ENCODE measurements at regions not wholly inside any gene's neighbourhood (a gene's known extent, or its start where the extent isn't known, plus 50 kb on each side); places are given as distances from the start of the nearest gene placed in this dataset.

- H3K9ac ChIP-seq (ENCODE audit: low read length): no peak overlapping the region
- no peaks in the 10 kb centered on the region for H3K36me3 ChIP-seq (ENCODE audit: control insufficient read depth in 1 of 2, insufficient read depth in 2 of 2, low read length in 2 of 2)
- no peak overlapping the region for H3K4me3 ChIP-seq (replicated peaks in 1 of 2; ENCODE audit: low read depth in 1 of 2, low read length in 2 of 2)
- no peak overlapping the region for H3K27ac ChIP-seq (ENCODE audit: low read depth, low read length)
- H3K79me2 ChIP-seq (ENCODE audit: insufficient read depth, low read length): no peaks in the 10 kb centered on the region
- intact Hi-C loops (cut with micrococcal nuclease): no loop called here
- no peaks in the 10 kb centered on the region; a peak in 1 of 4 replicates for H3K4me1 ChIP-seq (ENCODE audit: control insufficient read depth in 1 of 2, insufficient read depth in 2 of 2, low read length in 2 of 2)
- DNase-seq (ENCODE audit: low read depth, low spot score) (no peak), ATAC-seq (no peak)
- CTCF ChIA-PET: no interaction called here
- no peaks in the 10 kb centered on the region for H4K20me1 ChIP-seq (ENCODE audit: insufficient read depth)
- no peaks in the 10 kb centered on the region for H3K27me3 ChIP-seq (ENCODE audit: insufficient read depth, low read length)
- no peaks in the 10 kb centered on the region for H3K9me2 ChIP-seq (ENCODE audit: insufficient read depth)
- RAD21 ChIA-PET (ENCODE audit: low non-redundant PET in 1 of 2, low total read pairs in 2 of 2, uncharacterized antibody in 2 of 2, unreplicated experiment in 2 of 2): no interaction called here
- H3K9me3 ChIP-seq (ENCODE audit: control insufficient read depth in 1 of 2, insufficient read depth in 1 of 2, low read depth in 1 of 2, low read length in 2 of 2): no peaks in the 10 kb centered on the region
- no TSS peak for BruUV-seq (replicated peaks)
- no peak for TF ChIP-seq ZBTB33 (IDR thresholded peaks at IDR 0.05; ENCODE audit: extremely low read depth, insufficient replicate concordance, low read length)
- no peak for TF ChIP-seq REST (IDR thresholded peaks at IDR 0.05; ENCODE audit: low read depth)
- TF ChIP-seq MAX (IDR thresholded peaks at IDR 0.05): no peak
- no peak for TF ChIP-seq ZNF274 (IDR thresholded peaks at IDR 0.05; ENCODE audit: low read depth, low read length)
- TF ChIP-seq FOSL1 (IDR thresholded peaks at IDR 0.05; ENCODE audit: low read depth): no peak
- no peak for TF ChIP-seq CBX3 (IDR thresholded peaks at IDR 0.05; ENCODE audit: low read depth)
- no peak for TF ChIP-seq ATF3 (IDR thresholded peaks at IDR 0.05)
- no peak for TF ChIP-seq EGR1 (IDR thresholded peaks at IDR 0.05; ENCODE audit: low read depth)
- TF ChIP-seq POLR2AphosphoS5 (IDR thresholded peaks at IDR 0.05; ENCODE audit: low read depth, low read length): no peak
- TF ChIP-seq JUND (IDR thresholded peaks at IDR 0.05): no peak
- TF ChIP-seq POLR2A (IDR thresholded peaks at IDR 0.05; ENCODE audit: borderline replicate concordance, extremely low read depth, insufficient read depth, insufficient read length): no peak
- H2AFZ ChIP-seq (ENCODE audit: low read depth, low read length, poor library complexity, severe bottlenecking): no peak overlapping the region
- no peak overlapping the region for H3K4me2 ChIP-seq (ENCODE audit: low read length)
- POLR2A ChIA-PET: no interaction called here
Observed at GRCh38 chr14:101357038-101357437, 204.3 kb upstream of the DIO3 start.
